Loucy (cell line): ENCODE measurements at regions not wholly inside any gene's neighbourhood (a gene's known extent, or its start where the extent isn't known, plus 50 kb on each side); places are given as distances from the start of the nearest gene placed in this dataset.

Experiments used
- CTCF ChIP-seq: fragments of 200-600 bp; sonication (generic); conservative IDR thresholded peaks from 2 replicates; pipeline ENCODE4 v1.5.1; 2014; ENCODE audit warnings: mild to moderate bottlenecking, antibody characterized with exemption, low read length
- EZH2phosphoT487 ChIP-seq: fragments of 200-600 bp; IDR thresholded peaks from 2 replicates; pipeline ENCODE4 v1.6.1; 2018; ENCODE audit warnings: antibody characterized with exemption, mild to moderate bottlenecking, moderate library complexity, borderline replicate concordance

GRCh38 chr4:108483650-108484049, 136.7 kb upstream of the RPL34 start:
- no peak for TF ChIP-seq EZH2phosphoT487
- TF ChIP-seq CTCF = no peak
